Activated CD4-positive, alpha-beta T cell treated with anti-CD3 and anti-CD28 coated beads, Interleukin-2, amount 50 U/mL, for 16 hours (primary cell): ENCODE measurements at regions not wholly inside any gene's neighbourhood (a gene's known extent, or its start where the extent isn't known, plus 50 kb on each side); places are given as distances from the start of the nearest gene placed in this dataset.

Experiments used
- DNase-seq: peaks from one replicate; pipeline ENCODE4 v3.0.0-alpha.2; 2020

DNA sequence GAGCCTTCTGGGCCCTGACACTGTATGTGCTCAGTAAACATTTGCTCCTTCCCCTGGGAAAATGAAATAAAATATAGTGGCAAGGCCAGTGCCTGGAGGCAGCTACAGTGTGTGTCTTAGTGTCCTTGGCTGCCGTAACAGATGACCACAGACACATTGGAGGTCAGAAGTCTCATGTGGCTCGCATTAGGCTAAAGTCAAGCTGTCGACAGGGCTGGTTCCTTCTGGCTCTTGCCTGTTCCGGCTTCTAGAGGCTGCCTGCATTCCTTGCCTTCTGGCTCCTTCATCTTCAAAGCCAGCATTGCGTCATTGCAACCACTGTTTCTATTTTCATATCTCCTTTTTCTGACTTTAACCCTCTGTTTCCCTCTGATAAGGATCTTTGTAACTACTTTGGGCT, 83.6 kb upstream of the STX18 start:
- no peak for DNase-seq

DNA sequence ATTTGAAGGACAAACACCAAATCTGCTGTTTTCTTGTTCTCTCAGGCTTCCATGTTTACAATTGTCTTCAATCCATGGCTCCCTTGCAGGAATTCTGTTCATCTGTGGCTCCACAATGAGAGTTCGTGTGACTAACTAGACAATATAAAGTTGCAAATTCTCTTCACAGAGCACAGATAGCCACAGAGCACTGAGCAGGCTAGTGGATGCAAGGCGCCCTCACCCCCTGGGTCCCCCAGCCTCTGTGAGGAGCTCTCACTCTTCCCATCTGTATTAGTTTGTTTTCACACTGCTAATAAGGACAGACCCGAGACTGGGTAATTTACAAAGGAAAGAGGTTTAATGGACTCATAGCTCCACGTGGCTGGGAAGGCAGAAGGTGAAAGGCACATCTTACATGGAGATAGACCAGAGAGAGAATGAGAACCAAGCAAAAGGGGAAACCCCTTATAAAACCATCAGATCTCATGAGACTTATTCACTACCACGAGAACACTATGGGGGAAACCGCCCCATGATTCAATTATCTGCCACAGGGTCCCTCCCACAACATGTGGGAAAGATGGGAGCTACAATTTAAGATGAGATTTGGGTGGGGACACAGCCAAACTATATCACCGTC, 82.5 kb upstream of the STX18 start:
- DNase-seq = no peak

DNA sequence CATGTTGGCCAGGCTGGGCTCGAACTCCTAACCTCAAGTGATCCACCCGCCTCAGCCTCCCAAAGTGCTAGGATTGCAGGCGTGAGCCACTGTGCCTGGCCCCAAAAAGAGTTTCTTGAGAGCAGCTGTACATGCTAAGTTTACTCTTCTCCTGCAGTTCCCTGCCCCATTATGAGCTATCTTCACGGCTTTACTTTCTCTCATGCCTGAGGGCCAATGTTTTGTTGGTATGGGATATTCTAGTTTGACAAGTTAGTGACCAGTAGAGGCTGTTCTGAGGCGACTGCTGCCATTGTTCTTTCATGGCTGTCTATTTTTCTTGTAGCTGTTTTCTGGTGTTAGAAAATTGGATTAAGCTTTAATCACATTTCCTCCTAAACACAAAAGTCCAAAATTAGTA, 78.0 kb upstream of the STX18 start:
- no peak for DNase-seq

DNA sequence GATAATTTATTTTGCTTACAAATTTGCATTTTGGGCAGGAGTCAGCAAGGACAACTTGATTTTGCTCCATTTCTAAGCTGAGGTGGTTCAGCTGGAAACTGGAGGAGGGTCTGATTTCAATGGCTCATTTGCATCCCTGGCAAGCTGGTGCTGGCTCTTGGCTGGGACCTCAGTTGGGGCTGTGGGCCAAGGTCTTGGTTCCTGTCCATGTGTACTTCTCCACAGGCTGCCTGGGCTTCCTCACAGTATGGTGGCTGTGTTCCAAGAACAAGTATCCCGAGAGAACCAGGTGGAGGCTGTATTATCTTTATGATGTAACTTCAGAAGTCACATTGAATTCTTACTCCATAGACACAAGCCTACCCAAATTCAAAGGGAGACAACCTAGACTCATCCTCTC, 77.0 kb upstream of the STX18 start:
- DNase-seq = no peak

DNA sequence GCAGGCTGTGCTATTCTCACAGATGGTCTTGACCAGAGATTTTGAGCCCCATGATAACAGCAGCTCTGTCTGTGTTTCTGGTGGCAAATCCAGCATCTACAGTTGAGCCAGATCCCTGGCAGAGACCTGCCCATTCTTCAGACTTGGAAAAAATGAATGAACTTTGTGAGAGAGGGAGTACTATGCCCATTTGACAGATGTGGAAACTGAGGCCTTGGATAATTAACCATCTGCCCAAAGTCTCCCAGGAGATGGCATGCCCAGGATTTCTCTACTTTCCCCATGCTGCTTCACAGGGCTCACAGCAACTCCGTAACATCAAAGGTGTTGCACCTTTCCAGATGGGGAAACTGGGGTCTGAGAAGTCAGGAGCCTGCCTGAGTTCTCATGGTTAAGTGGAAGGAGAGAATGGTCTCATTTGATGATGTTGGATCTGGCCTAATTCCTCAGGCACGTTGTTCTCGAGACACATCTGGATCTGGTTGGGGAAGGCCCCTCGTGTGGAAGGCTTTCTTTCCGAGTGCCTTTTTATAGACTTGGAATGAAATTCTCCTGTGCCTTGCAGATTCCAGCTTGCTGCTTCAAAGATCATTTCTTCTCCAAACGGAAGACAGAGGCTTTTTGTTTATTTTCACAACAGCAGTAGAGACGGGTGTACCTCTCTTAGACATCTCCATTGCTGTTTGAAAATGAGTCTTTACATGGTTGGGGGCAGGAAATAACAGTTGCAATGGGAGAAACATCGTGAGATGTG, 73.3 kb upstream of the STX18 start:
- DNase-seq = no peak

DNA sequence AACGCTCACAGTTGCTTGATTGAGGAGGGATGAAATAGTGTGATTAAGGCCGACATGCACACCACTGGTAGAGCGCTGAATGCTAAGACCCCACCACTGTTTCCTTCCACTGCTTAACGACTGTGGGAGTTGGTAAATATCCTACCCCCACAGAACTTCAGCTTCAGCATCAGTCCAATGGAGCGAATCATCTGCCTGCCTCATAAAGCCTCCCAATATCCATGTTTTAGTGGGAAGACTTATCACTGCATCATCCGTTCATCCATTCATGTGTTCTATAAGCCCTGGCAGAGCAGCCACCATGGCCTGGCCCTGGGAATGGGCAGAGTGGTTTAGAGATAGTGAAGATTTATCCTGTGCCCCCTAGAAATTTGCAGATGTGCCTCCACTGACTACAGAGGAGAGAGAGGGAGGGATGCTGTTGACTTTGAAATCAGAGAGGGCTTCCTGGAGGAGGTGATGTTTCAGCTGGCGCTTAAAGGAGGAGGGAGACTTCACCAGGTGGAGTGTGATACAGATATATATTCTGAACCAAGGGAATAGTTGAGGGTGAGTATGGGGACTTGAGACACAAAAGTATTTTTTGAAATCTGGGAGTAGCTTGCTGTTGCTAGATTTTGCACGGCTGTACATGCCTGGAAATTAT, 71.9 kb upstream of the STX18 start:
- DNase-seq = no peak

DNA sequence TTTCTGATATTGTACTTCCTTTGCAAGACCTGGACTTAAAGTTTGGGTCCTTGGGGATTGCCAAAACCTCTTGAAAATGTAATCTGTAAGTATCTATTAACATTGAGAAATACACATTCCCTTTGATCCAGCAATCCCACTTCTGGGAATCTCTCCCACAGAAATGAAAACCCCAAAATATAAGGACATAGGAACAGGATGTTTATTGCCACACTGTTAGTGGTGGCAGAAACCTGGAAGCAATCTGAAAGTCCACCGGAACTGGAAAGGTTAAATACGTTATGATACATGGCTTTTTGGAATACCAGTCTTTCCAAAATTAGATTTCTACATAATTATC, 71.2 kb upstream of the STX18 start:
- DNase-seq = no peak

DNA sequence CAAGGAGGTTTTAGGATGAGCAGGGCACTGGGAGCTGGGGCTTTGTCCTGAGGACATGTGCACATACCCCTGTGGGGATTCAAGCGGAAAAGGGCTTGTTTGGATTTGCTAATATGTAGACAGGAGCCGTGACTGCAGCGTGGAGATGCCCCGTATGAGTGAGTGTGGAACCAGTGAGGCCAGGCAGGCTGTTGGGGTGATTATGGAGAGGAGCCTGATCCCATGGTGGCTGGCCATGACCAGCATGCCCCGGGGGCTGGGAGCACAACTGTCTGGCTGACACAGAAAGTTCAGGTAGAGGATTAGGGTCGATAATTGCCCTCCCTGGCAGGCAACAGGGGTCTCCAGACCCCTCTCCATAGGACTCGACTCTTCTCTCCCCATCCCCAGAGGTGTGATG, 68.8 kb upstream of the STX18 start:
- no peak for DNase-seq

DNA sequence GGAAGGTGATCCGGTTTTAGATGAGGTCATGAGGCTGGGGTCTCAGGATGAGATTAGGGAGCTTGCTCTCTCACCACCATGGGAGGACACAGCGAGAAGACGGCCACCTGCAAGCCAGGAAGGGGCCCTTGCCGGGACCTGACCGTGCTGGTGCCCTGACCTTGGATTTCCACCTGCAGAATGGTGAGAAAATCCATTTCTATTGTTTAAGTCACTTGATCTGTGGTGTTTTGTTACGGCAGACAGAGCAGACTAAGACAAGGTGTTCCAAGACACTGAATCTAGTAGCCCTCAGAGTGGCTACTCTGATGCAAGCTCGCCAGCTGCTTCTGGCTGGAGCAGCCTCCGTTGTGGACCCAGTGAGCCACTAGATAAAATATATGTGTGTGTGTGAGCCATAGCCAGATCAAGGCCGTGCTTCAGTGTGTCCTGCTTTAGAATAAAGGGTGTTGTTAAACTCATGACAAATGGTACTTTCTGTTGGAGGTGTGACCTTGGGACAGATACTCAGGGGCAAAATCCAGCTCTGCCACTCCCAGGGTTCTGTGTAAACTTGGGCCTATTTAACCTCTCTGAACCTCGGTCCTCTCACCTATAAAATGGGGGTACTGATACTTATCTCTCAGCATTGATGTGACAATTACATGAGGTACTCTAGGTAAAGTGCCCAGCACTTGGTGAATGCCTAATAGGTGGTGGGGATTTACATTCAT, 67.9 kb upstream of the STX18 start:
- no peak for DNase-seq

DNA sequence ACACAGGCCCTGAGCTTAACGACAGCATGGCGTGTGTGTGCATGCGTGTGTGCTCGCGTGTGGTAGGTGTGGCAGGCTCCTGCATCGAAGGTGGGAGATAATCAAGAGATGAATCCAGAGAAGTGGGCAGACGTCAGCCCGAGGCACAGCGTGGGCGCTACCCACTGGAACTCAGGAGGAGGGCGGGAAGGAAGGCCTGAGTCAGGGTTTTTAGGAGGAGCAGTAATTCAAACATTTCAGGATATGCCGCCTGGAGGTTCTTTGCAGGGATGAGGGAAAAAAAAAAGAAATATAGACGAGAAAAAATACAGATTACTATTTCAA, 66.3 kb upstream of the STX18 start:
- DNase-seq = no peak

DNA sequence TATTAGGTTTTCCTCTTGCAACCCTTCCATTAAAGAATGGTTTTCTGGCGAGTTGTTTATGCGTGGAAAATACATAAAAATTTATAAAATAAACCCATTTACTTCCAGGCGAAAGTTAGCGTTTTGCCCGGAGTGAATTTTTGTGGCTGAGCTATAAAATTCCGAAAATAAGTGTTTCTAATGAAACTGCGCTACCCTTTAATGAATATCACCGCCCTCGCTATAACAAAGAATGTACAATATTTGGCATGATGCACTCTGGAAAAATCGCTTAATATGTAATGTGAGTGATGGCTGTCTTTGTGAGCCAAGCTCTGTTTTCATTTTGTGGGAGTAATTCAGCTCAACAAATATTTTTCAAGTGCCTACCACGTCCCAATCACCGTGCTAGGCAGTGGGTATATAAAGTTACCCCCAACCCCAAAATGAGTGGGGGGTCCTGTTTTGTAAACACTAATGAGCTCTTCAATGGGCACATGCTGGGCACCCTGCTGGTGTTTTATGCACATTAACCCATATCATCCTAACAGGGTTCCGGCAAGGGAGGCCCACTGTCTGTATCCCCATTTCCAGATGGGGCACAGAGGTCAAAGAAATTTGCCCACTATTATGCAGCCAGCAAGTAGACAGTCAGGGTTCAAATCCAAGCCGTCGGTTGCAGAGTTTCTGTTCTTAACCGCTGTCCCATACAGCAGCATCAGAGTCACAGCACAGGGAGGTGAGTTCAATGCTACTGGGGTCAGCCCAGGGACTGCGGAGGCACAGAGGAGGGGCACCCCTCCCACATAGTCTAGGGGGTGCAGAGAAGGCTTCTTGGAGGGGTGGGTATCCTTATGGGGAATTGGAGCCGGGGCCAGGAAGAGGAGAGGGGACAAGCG, 65.7 kb upstream of the STX18 start:
- DNase-seq = no peak

DNA sequence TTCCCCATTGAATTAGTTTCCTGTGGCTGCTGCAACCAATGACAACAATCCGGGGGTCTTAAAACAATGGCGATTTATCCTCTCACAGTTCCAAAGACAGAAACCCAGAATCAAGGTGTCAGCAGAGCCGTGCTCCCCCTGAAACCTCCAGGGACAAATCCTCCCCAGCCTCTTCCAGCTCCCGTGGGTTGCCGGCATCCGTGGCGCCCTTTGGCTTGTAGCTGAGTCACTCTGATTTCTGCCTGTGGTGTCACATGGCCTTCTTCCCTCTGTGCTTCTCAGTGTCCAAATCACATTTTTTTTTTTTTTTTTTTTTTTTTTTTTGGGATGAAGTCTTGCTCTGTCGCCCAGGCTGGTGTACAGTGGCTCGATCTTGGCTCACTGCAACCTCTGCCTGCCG, 64.5 kb upstream of the STX18 start:
- DNase-seq = no peak

DNA sequence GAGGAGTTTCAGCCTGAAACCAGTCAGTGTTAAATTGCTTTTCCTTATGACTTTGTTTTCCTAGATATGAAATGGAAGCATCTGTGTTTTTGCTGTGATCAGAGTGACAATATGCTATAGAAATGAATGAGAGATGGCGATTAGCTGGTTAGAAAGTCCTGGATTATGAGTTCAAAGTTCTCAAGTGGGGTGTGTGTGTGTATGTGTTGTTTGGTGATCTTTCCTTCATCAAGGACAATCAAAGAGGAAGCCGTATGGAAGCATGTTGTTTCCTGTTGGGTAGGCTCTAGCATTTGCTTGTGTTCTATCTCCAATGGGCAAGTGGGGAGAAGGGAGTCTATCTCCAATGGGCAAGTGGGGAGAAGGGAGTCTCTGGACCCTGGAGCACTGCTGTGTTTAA, 64.0 kb upstream of the STX18 start:
- no peak for DNase-seq

DNA sequence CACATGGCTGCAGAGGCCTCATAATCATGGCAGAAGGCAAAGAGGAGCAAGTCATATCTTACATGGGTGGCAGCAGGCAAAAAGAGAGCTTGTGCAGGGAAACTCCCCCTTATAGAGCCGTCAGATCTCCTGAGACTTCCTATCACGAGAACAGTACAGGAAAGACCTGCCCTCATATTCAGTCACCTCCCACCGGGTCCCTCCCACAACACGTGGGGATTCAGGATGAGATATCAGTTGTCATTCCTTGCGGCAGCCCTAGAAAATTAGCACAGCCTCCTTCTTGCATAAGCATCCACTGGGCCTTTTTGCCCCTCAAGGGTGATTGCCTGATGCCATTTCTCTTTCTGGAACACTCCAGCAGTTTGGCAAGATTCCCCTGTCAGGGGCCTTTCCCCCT, 61.7 kb upstream of the STX18 start:
- DNase-seq = no peak

DNA sequence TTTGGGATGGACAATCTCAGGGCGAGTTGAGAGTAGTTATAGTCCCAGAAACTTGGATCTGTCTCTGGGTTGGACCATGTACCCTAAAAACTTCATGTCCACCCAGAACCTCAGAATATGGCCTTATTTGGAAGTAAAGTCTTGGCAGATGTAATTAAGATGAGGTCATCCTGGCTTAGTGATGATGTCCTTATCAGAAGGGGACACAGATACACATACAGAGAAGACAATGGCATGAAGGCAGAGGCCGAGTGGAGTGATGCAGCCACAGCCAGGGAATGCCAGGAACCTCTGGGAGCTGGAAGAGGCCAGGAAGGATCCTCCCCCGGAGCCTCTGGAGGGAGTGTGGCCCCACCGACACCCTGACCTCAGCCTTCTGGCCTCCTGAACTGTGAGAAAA, 61.2 kb upstream of the STX18 start:
- DNase-seq = no peak

DNA sequence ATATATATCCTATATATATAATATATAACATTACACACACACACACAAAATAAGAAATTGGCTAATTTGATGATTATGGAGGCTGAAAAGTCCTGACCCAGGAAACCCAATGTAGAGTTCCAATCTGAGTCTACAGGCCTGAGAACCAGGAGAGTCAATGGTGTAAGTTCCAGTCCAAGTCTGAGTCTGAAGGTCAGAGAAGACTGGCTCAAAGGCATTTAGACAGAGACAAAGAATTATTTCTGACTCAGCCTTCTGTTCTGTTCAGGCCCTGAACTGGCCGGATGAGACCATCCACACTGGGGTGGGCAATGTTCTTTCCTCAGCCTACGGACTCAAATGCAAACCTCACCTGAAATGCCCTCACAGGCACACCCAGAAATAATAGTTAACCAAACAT, 60.6 kb upstream of the STX18 start:
- no peak for DNase-seq

DNA sequence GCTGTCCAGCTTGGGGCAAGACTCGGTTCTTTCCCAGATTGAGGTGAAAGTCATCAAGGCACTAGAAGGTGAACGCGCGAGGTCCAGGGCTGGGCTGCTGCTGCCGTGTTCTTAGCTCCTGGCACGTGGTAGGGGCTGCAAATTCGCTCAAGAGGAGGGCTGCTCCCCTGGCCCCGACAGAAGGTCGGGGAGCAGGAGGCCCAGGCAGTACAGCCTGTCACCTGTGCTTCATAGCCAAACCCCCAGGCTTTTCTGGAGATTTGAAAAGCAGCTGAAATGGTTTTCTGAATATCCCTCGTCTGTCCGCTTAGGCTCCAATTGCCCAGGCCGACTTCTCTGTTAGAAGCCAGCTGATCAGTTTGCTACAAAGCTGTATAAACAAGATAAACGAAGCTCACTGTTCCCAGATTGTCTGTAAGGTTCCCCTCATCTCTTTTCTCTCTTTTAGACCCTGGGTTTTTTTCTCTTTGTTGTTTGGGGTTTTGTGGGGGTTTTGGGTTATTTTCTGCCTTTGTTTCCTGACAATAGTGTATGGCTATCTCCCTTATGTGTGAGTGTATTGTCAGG, 60.0 kb upstream of the STX18 start:
- no peak for DNase-seq

DNA sequence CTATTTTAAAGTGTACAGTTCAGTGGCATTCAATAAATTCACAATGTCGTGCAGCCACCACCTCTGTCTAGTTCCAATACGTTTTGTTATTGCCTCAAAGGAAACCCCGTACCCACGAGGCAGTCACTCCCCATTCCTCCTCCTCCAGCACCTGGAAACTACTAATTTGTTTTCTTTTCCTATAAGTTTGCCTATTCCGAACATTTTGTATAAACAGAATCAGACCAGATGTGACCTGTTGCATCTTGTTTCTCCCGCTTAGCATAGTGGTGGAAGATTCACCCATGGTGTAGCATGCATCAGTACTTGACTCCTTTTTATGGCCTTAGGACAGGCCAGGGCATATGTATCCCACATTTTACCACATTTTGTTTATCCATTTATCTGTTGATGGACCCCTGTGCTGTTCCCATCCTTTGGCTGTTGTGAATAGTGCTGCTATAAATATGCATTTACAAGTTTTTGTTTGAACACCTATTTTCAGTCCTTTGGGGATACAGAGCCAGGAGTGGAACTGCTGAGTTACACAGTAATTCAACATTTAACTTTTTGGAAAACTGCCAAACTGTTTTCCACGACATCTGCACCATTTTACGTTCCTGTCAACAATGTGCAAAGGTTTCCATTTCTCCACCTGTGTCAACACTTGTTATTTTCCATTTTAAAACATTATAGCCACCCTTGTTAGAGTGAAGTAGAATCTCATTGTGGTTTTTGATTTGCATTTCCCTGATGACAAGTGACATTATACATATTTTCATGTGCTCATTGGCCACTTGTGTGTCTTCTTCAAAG, 57.8 kb upstream of the STX18 start:
- DNase-seq = no peak

DNA sequence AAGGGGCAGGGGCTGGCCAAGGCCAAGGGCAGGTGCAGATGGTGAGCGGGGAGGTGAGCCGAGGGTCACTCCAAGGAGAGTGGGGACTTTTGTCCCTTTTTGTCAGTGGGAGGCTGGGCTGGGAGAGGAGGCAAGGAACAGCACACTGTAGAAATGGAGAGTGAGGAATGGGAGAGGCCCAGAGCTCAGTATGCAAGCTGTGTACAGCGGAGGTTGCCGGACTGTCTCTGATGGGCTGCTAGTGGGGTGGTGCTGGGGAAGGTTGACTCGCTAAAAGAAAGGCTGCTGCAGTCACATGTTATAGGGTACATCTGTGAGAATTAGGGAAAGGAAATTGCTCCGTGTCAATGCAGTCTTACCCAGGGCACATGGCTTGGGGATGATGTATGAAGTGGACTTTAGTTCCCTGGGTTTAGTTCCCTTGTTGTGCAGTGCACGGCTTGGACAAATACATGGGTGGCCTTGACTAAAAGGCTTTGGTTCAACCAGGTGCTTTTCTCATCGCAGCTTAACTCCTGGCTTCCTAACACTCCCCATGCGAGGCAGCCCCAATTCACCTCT, 57.1 kb upstream of the STX18 start:
- no peak for DNase-seq

DNA sequence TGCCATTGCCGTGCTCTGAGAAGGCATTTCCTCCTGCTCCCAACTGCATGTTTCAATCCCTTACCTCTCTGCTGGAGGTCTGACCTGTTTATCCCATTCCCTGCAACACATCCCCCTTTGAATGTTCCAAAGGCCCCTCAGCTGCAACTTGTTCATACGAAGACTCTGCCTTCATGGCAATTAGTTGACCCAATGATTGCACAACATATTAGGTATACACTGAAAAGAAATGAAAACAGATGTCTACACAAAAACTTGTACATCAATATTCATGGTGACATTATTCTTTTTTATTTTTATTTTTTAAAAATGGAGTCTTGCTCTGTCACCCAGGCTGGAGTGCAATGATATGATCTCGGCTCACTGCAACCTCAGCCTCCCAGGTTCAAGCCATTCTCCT, 54.9 kb upstream of the STX18 start:
- DNase-seq = no peak

DNA sequence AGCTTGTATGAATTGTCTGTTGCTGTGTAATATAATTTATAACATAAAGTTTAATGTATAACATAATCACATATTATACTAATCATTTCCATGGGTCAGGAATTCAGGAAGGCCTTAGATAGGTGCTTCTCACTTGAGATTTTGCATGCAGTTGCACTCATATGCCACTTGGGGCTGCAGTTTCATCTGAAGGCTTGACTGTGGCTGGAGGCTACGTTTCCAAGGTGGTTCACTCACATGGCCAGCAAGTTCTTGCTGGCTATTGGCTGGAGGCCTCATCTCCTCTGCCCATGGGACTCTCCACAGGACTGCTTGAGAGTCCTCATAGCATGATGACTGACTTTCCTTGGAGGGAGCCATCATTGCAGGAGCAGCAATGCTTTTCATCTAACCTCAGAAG, 53.4 kb upstream of the STX18 start:
- no peak for DNase-seq
